ENCODE measurements at regions not wholly inside any gene's neighbourhood (a gene's known extent, or its start where the extent isn't known, plus 50 kb on each side); places are given as distances from the start of the nearest gene placed in this dataset.

DNA sequence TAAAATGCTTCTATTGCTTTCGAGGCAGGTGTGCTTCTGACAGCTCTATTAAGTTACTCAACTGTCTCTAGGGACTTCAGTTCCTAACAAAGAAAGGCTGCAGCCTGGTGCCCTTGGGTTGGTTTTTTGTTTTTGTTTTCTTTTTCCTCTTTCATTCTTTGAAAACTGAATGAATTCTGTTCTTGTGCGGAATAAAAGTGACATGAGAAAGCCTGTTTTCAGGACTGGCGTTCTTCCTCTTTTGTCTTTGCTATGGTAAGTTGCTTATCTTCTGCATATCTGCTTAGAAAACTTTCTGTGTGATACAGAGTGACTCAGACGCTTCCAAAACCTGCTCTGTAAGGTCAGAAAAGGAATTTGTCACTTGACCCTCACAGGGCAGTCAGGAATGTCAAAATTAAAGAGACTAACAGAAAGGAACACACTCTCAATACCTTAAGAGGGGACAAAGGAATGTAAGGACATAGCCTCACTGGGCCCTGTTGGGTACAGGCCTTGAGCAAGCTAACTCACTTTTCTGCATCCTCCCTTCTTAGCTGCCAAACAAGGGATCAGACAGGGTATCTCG is 56.2 kb upstream of the NHSL1 start (continued):
- TF ChIP-seq, protein P1, sequence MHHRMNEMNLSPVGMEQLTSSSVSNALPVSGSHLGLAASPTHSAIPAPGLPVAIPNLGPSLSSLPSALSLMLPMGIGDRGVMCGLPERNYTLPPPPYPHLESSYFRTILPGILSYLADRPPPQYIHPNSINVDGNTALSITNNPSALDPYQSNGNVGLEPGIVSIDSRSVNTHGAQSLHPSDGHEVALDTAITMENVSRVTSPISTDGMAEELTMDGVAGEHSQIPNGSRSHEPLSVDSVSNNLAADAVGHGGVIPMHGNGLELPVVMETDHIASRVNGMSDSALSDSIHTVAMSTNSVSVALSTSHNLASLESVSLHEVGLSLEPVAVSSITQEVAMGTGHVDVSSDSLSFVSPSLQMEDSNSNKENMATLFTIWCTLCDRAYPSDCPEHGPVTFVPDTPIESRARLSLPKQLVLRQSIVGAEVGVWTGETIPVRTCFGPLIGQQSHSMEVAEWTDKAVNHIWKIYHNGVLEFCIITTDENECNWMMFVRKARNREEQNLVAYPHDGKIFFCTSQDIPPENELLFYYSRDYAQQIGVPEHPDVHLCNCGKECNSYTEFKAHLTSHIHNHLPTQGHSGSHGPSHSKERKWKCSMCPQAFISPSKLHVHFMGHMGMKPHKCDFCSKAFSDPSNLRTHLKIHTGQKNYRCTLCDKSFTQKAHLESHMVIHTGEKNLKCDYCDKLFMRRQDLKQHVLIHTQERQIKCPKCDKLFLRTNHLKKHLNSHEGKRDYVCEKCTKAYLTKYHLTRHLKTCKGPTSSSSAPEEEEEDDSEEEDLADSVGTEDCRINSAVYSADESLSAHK (tag by site-specific recombination; IDR thresholded peaks at IDR 0.05): no peak
- TF ChIP-seq ZNF664 (tag by site-specific recombination; IDR thresholded peaks at IDR 0.05) (no peak), ZNF24 (tag by site-specific recombination; IDR thresholded peaks at IDR 0.05) (no peak), ZNF600 (tag by site-specific recombination; IDR thresholded peaks at IDR 0.05) (peak; percentile 83), ZNF416 (tag by site-specific recombination; IDR thresholded peaks at IDR 0.05) (no peak), TRIM28 (IDR thresholded peaks at IDR 0.05; ENCODE audit: borderline replicate concordance, low read length) (peak; percentile 42; the same call in 1 of the 2 replicates), ZNF548 (tag by site-specific recombination; IDR thresholded peaks at IDR 0.05) (no peak), ZNF174 (tag by site-specific recombination; IDR thresholded peaks at IDR 0.05) (no peak), ZXDB (tag by site-specific recombination; IDR thresholded peaks at IDR 0.05) (no peak), ZNF202 (tag by site-specific recombination; IDR thresholded peaks at IDR 0.05; ENCODE audit: borderline replicate concordance) (no peak), ZNF560 (tag by site-specific recombination; IDR thresholded peaks at IDR 0.05; ENCODE audit: borderline replicate concordance) (no peak), YY1 (tag by site-specific recombination; IDR thresholded peaks at IDR 0.05) (no peak)
- TF ChIP-seq, protein P2, sequence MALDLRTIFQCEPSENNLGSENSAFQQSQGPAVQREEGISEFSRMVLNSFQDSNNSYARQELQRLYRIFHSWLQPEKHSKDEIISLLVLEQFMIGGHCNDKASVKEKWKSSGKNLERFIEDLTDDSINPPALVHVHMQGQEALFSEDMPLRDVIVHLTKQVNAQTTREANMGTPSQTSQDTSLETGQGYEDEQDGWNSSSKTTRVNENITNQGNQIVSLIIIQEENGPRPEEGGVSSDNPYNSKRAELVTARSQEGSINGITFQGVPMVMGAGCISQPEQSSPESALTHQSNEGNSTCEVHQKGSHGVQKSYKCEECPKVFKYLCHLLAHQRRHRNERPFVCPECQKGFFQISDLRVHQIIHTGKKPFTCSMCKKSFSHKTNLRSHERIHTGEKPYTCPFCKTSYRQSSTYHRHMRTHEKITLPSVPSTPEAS (tag by site-specific recombination; IDR thresholded peaks at IDR 0.05): no peak
- TF ChIP-seq, protein P3, sequence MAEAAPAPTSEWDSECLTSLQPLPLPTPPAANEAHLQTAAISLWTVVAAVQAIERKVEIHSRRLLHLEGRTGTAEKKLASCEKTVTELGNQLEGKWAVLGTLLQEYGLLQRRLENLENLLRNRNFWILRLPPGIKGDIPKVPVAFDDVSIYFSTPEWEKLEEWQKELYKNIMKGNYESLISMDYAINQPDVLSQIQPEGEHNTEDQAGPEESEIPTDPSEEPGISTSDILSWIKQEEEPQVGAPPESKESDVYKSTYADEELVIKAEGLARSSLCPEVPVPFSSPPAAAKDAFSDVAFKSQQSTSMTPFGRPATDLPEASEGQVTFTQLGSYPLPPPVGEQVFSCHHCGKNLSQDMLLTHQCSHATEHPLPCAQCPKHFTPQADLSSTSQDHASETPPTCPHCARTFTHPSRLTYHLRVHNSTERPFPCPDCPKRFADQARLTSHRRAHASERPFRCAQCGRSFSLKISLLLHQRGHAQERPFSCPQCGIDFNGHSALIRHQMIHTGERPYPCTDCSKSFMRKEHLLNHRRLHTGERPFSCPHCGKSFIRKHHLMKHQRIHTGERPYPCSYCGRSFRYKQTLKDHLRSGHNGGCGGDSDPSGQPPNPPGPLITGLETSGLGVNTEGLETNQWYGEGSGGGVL (tag by site-specific recombination; IDR thresholded peaks at IDR 0.05): no peak
- TF ChIP-seq, protein P4, sequence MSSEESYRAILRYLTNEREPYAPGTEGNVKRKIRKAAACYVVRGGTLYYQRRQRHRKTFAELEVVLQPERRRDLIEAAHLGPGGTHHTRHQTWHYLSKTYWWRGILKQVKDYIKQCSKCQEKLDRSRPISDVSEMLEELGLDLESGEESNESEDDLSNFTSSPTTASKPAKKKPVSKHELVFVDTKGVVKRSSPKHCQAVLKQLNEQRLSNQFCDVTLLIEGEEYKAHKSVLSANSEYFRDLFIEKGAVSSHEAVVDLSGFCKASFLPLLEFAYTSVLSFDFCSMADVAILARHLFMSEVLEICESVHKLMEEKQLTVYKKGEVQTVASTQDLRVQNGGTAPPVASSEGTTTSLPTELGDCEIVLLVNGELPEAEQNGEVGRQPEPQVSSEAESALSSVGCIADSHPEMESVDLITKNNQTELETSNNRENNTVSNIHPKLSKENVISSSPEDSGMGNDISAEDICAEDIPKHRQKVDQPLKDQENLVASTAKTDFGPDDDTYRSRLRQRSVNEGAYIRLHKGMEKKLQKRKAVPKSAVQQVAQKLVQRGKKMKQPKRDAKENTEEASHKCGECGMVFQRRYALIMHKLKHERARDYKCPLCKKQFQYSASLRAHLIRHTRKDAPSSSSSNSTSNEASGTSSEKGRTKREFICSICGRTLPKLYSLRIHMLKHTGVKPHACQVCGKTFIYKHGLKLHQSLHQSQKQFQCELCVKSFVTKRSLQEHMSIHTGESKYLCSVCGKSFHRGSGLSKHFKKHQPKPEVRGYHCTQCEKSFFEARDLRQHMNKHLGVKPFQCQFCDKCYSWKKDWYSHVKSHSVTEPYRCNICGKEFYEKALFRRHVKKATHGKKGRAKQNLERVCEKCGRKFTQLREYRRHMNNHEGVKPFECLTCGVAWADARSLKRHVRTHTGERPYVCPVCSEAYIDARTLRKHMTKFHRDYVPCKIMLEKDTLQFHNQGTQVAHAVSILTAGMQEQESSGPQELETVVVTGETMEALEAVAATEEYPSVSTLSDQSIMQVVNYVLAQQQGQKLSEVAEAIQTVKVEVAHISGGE (tag by site-specific recombination; conservative IDR thresholded peaks at IDR 0.05; ENCODE audit: low read depth): no peak
- TF ChIP-seq, protein P5, sequence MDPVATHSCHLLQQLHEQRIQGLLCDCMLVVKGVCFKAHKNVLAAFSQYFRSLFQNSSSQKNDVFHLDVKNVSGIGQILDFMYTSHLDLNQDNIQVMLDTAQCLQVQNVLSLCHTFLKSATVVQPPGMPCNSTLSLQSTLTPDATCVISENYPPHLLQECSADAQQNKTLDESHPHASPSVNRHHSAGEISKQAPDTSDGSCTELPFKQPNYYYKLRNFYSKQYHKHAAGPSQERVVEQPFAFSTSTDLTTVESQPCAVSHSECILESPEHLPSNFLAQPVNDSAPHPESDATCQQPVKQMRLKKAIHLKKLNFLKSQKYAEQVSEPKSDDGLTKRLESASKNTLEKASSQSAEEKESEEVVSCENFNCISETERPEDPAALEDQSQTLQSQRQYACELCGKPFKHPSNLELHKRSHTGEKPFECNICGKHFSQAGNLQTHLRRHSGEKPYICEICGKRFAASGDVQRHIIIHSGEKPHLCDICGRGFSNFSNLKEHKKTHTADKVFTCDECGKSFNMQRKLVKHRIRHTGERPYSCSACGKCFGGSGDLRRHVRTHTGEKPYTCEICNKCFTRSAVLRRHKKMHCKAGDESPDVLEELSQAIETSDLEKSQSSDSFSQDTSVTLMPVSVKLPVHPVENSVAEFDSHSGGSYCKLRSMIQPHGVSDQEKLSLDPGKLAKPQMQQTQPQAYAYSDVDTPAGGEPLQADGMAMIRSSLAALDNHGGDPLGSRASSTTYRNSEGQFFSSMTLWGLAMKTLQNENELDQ (tag by site-specific recombination; IDR thresholded peaks at IDR 0.05; ENCODE audit: low read depth): no peak
- TF ChIP-seq, protein P6, sequence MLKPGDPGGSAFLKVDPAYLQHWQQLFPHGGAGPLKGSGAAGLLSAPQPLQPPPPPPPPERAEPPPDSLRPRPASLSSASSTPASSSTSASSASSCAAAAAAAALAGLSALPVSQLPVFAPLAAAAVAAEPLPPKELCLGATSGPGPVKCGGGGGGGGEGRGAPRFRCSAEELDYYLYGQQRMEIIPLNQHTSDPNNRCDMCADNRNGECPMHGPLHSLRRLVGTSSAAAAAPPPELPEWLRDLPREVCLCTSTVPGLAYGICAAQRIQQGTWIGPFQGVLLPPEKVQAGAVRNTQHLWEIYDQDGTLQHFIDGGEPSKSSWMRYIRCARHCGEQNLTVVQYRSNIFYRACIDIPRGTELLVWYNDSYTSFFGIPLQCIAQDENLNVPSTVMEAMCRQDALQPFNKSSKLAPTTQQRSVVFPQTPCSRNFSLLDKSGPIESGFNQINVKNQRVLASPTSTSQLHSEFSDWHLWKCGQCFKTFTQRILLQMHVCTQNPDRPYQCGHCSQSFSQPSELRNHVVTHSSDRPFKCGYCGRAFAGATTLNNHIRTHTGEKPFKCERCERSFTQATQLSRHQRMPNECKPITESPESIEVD (tag by site-specific recombination; IDR thresholded peaks at IDR 0.05): 0 out of 2 replicates have a peak, but pooled peaks have one; percentile 28

Data from HEK293 (cell line).